NOMO-1 treated with dmso at 0.1 percent for 144 hours (cell line): ENCODE measurements at regions not wholly inside any gene's neighbourhood (a gene's known extent, or its start where the extent isn't known, plus 50 kb on each side); places are given as distances from the start of the nearest gene placed in this dataset.
A peak's percentile ranks its signal among the peaks of the same experiment; 100 is the strongest.

Experiments used
- DNase-seq: peaks from one replicate; lab custom pipeline; 2025; ENCODE audit not compliant: unreplicated experiment; lab: John Stamatoyannopoulos, UW

- no peak for DNase-seq
These were observed 238.2 kb upstream of the HES1 start for GRCh38 chr3:193897731-193898180.

- no peak for DNase-seq
These were observed 236.9 kb upstream of the HES1 start for GRCh38 chr3:193899001-193899400.

- no peak for DNase-seq
These were observed 234.9 kb upstream of the HES1 start for GRCh38 chr3:193901007-193901406.

GRCh38 chr3:193902607-193903511 lies 233.1 kb upstream of the HES1 start:
- no peak for DNase-seq

GRCh38 chr3:193903512-193903817 lies 232.5 kb upstream of the HES1 start:
- DNase-seq, result no peak

GRCh38 chr3:193903966-193904365 lies 232.0 kb upstream of the HES1 start:
- no peak for DNase-seq

GRCh38 chr3:193905541-193906396 lies 230.2 kb upstream of the HES1 start:
- no peak for DNase-seq

GRCh38 chr3:193906849-193907410 lies 229.0 kb upstream of the HES1 start:
- no peak for DNase-seq

GRCh38 chr3:193908181-193908744 lies 227.7 kb upstream of the HES1 start:
- DNase-seq, result no peak

GRCh38 chr3:193909387-193909786 lies 226.6 kb upstream of the HES1 start:
- no peak for DNase-seq

GRCh38 chr3:193910310-193910709 lies 225.6 kb upstream of the HES1 start:
- no peak for DNase-seq

- DNase-seq, result peak; percentile 47
These were observed 224.8 kb upstream of the HES1 start for GRCh38 chr3:193910886-193911738.

GRCh38 chr3:193911784-193912340 lies 224.1 kb upstream of the HES1 start:
- DNase-seq, result no peak

- DNase-seq, result no peak
These were observed 223.2 kb upstream of the HES1 start for GRCh38 chr3:193912621-193913178.

- DNase-seq, result no peak
These were observed 221.3 kb upstream of the HES1 start for GRCh38 chr3:193914602-193915001.

- no peak for DNase-seq
These were observed 220.8 kb upstream of the HES1 start for GRCh38 chr3:193915099-193915498.

GRCh38 chr3:193915613-193916012 lies 220.3 kb upstream of the HES1 start:
- DNase-seq, result no peak

GRCh38 chr3:193917158-193917557 lies 218.8 kb upstream of the HES1 start:
- DNase-seq, result no peak

GRCh38 chr3:193921465-193921864 lies 214.5 kb upstream of the HES1 start:
- no peak for DNase-seq
